ENCODE measurements at regions not wholly inside any gene's neighbourhood (a gene's known extent, or its start where the extent isn't known, plus 50 kb on each side); places are given as distances from the start of the nearest gene placed in this dataset.

- Mint-ChIP-seq H3K27ac (ENCODE audit: unreplicated experiment) (no peak overlapping the region), H3K9me3 (ENCODE audit: unreplicated experiment) (no peaks in the 10 kb centered on the region), H3K36me3 (ENCODE audit: low read depth, unreplicated experiment) (no peaks in the 10 kb centered on the region), H3K4me1 (ENCODE audit: low read depth, unreplicated experiment) (no peaks in the 10 kb centered on the region), H3K4me3 (ENCODE audit: unreplicated experiment) (no peak overlapping the region), H3K27me3 (ENCODE audit: low read depth, unreplicated experiment) (no peaks in the 10 kb centered on the region)
- TF ChIP-seq, protein P1, sequence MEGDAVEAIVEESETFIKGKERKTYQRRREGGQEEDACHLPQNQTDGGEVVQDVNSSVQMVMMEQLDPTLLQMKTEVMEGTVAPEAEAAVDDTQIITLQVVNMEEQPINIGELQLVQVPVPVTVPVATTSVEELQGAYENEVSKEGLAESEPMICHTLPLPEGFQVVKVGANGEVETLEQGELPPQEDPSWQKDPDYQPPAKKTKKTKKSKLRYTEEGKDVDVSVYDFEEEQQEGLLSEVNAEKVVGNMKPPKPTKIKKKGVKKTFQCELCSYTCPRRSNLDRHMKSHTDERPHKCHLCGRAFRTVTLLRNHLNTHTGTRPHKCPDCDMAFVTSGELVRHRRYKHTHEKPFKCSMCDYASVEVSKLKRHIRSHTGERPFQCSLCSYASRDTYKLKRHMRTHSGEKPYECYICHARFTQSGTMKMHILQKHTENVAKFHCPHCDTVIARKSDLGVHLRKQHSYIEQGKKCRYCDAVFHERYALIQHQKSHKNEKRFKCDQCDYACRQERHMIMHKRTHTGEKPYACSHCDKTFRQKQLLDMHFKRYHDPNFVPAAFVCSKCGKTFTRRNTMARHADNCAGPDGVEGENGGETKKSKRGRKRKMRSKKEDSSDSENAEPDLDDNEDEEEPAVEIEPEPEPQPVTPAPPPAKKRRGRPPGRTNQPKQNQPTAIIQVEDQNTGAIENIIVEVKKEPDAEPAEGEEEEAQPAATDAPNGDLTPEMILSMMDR (IDR thresholded peaks at IDR 0.05; ENCODE audit: insufficient read depth, low read depth, low read length), result no peak
- TF ChIP-seq EZH2 (IDR thresholded peaks at IDR 0.05; ENCODE audit: insufficient read depth, low read length), result no peak
- Histone ChIP-seq H2AFZ (ENCODE audit: low read depth, low read length) (no peak overlapping the region), H4K20me1 (ENCODE audit: insufficient read depth, low read length) (no peaks in the 10 kb centered on the region), H3K36me3 (ENCODE audit: insufficient read depth, low read length) (no peaks in the 10 kb centered on the region), H3K27ac (ENCODE audit: low read depth, low read length) (no peak overlapping the region), H3K79me2 (ENCODE audit: insufficient read depth, low read length) (no peaks in the 10 kb centered on the region), H3K9ac (ENCODE audit: low read length) (no peak overlapping the region), H3K27me3 (ENCODE audit: insufficient read depth, low read length) (no peaks in the 10 kb centered on the region), H3K4me2 (ENCODE audit: low read length) (no peak overlapping the region), H3K4me3 (ENCODE audit: insufficient read depth, low read depth, low read length) (no peak overlapping the region), H3K4me1 (ENCODE audit: insufficient read depth, low read length) (no peaks in the 10 kb centered on the region), H3K9me3 (ENCODE audit: insufficient read depth, low read depth, low read length) (no peaks in the 10 kb centered on the region)
- DNase-seq (ENCODE audit: low read depth) (no peak), FAIRE-seq (no peak)
Observed at GRCh38 chr13:61696676-61697075, 281.0 kb upstream of the PCDH20 start.

- DNase-seq (ENCODE audit: low read depth) (peak; percentile 1), FAIRE-seq (no peak)
Observed at GRCh38 chr13:61695147-61695546, 279.5 kb upstream of the PCDH20 start.

GRCh38 chr13:61692691-61693090 is 277.0 kb upstream of the PCDH20 start:
- Histone ChIP-seq H3K4me1 (ENCODE audit: insufficient read depth, low read length) (no peaks in the 10 kb centered on the region), H4K20me1 (ENCODE audit: insufficient read depth, low read length) (no peaks in the 10 kb centered on the region), H3K9me3 (ENCODE audit: insufficient read depth, low read depth, low read length) (no peaks in the 10 kb centered on the region), H3K36me3 (ENCODE audit: insufficient read depth, low read length) (no peaks in the 10 kb centered on the region), H3K27ac (ENCODE audit: low read depth, low read length) (no peak overlapping the region), H3K4me2 (ENCODE audit: low read length) (no peak overlapping the region), H2AFZ (ENCODE audit: low read depth, low read length) (no peak overlapping the region), H3K9ac (ENCODE audit: low read length) (no peak overlapping the region), H3K27me3 (ENCODE audit: insufficient read depth, low read length) (no peaks in the 10 kb centered on the region), H3K4me3 (ENCODE audit: insufficient read depth, low read depth, low read length) (no peak overlapping the region), H3K79me2 (ENCODE audit: insufficient read depth, low read length) (no peaks in the 10 kb centered on the region)
- FAIRE-seq, result no peak
- DNase-seq (ENCODE audit: low read depth), result no peak
- Mint-ChIP-seq H3K9me3 (ENCODE audit: unreplicated experiment) (no peaks in the 10 kb centered on the region), H3K27me3 (ENCODE audit: low read depth, unreplicated experiment) (no peaks in the 10 kb centered on the region), H3K4me1 (ENCODE audit: low read depth, unreplicated experiment) (no peaks in the 10 kb centered on the region), H3K4me3 (ENCODE audit: unreplicated experiment) (no peak overlapping the region), H3K27ac (ENCODE audit: unreplicated experiment) (no peak overlapping the region), H3K36me3 (ENCODE audit: low read depth, unreplicated experiment) (no peaks in the 10 kb centered on the region)
- no peak for TF ChIP-seq EZH2 (IDR thresholded peaks at IDR 0.05; ENCODE audit: insufficient read depth, low read length)
- TF ChIP-seq, protein P1 (IDR thresholded peaks at IDR 0.05; ENCODE audit: insufficient read depth, low read depth, low read length), result no peak

More at GRCh38 chr13:61695147-61695546, 279.5 kb upstream of the PCDH20 start:
- no peak overlapping the region for H3K9ac ChIP-seq (ENCODE audit: low read length)
- H3K79me2 ChIP-seq (ENCODE audit: insufficient read depth, low read length), result no peaks in the 10 kb centered on the region
- Mint-ChIP-seq H3K27ac (ENCODE audit: unreplicated experiment) (no peak overlapping the region), H3K4me1 (ENCODE audit: low read depth, unreplicated experiment) (no peaks in the 10 kb centered on the region), H3K4me3 (ENCODE audit: unreplicated experiment) (no peak overlapping the region), H3K9me3 (ENCODE audit: unreplicated experiment) (no peaks in the 10 kb centered on the region), H3K27me3 (ENCODE audit: low read depth, unreplicated experiment) (no peaks in the 10 kb centered on the region), H3K36me3 (ENCODE audit: low read depth, unreplicated experiment) (no peaks in the 10 kb centered on the region)
- H3K27me3 ChIP-seq (ENCODE audit: insufficient read depth, low read length), result no peaks in the 10 kb centered on the region
- H3K27ac ChIP-seq (ENCODE audit: low read depth, low read length), result no peak overlapping the region
- H3K4me1 ChIP-seq (ENCODE audit: insufficient read depth, low read length), result no peaks in the 10 kb centered on the region
- no peaks in the 10 kb centered on the region for H4K20me1 ChIP-seq (ENCODE audit: insufficient read depth, low read length)
- no peak overlapping the region for H2AFZ ChIP-seq (ENCODE audit: low read depth, low read length)
- no peak overlapping the region for H3K4me2 ChIP-seq (ENCODE audit: low read length)
- H3K9me3 ChIP-seq (ENCODE audit: insufficient read depth, low read depth, low read length), result no peaks in the 10 kb centered on the region
- H3K36me3 ChIP-seq (ENCODE audit: insufficient read depth, low read length), result no peaks in the 10 kb centered on the region
- no peak overlapping the region for H3K4me3 ChIP-seq (ENCODE audit: insufficient read depth, low read depth, low read length)
- no peak for TF ChIP-seq EZH2 (IDR thresholded peaks at IDR 0.05; ENCODE audit: insufficient read depth, low read length)
- TF ChIP-seq, protein P1 (IDR thresholded peaks at IDR 0.05; ENCODE audit: insufficient read depth, low read depth, low read length), result no peak

All from astrocyte (in vitro differentiated cells and primary cell).